CD14-positive monocyte (primary cell): ENCODE measurements at regions not wholly inside any gene's neighbourhood (a gene's known extent, or its start where the extent isn't known, plus 50 kb on each side); places are given as distances from the start of the nearest gene placed in this dataset.
"Not testable (repeated sequence)": the region's sequence is repeated elsewhere in the genome, so short reads cannot be mapped to it uniquely, and the experiment has no call there.

Experiments
- DNase-seq, 3 donors: peaks; one replicate each; pipeline ENCODE4 v3.0.0-alpha.2; 2011 to 2022
- H2AFZ ChIP-seq: 2 replicates; pipeline ENCODE4 v1.6.0; 2012; ENCODE audit warnings: mild to moderate bottlenecking, low read depth, low read length, inconsistent platforms; ENCODE audit not compliant: insufficient read depth, poor library complexity, severe bottlenecking
- H3K27ac ChIP-seq, 2 donors: 1 replicate in 1 of 2; 2 replicates in 1 of 2; pipeline ENCODE4 v1.5.1; 2012 to 2013; ENCODE audit warnings: low read length in 2 of 2, control low read depth in 1 of 2, inconsistent platforms in 1 of 2, low read depth in 1 of 2, mild to moderate bottlenecking in 1 of 2
- H3K27me3 ChIP-seq, 2 donors: one replicate each; pipeline versions ENCODE4 v1.6.0 to v1.6.1; 2011 to 2013; ENCODE audit warnings: low read length in 2 of 2; ENCODE audit not compliant: control insufficient read depth in 2 of 2, insufficient read depth in 2 of 2
- H3K36me3 ChIP-seq, 2 donors: replicated peaks in 1 of 2; 1 replicate in 1 of 2; 2 replicates in 1 of 2; pipeline versions ENCODE4 v1.5.1 to v1.6.1; 2012 to 2013; ENCODE audit warnings: low read length in 2 of 2, control low read depth in 1 of 2, inconsistent platforms in 1 of 2, mild to moderate bottlenecking in 1 of 2; ENCODE audit not compliant: insufficient read depth in 2 of 2, control insufficient read depth in 1 of 2
- H3K4me1 ChIP-seq, 2 donors: 1 replicate in 1 of 2; 2 replicates in 1 of 2; pipeline versions ENCODE4 v1.5.1 to v1.6.1; 2012 to 2013; ENCODE audit warnings: low read length in 2 of 2, control low read depth in 1 of 2, inconsistent platforms in 1 of 2, mild to moderate bottlenecking in 1 of 2, moderate library complexity in 1 of 2; ENCODE audit not compliant: insufficient read depth in 2 of 2, control insufficient read depth in 1 of 2
- H3K4me2 ChIP-seq: replicated peaks from 2 replicates; pipeline ENCODE3; 2012; ENCODE audit warnings: low read length, moderate library complexity, mild to moderate bottlenecking; ENCODE audit not compliant: poor library complexity, severe bottlenecking; ENCODE audit errors: extremely low read depth
- H3K4me3 ChIP-seq, 3 experiments: fragments of 200-600 bp in 1 of 3; sonication (generic) in 1 of 3; replicated peaks in 1 of 3; 1 replicate in 2 of 3; 2 replicates in 1 of 3; pipeline ENCODE4 v1.5.1; 2011 to 2013; ENCODE audit warnings: low read length in 3 of 3, mild to moderate bottlenecking in 3 of 3, control low read depth in 2 of 3, low read depth in 2 of 3, inconsistent platforms in 1 of 3, moderate library complexity in 1 of 3
- H3K79me2 ChIP-seq: 2 replicates; pipeline ENCODE4 v1.6.0; 2012; ENCODE audit warnings: mild to moderate bottlenecking, control low read depth, inconsistent platforms, low read length, moderate library complexity; ENCODE audit not compliant: insufficient read depth
- H3K9ac ChIP-seq: 2 replicates; pipeline ENCODE4 v1.6.0; 2017; ENCODE audit warnings: low read length, mild to moderate bottlenecking; ENCODE audit not compliant: insufficient read depth, poor library complexity, severe bottlenecking
- H3K9me3 ChIP-seq, 2 donors: replicated peaks in 1 of 2; 1 replicate in 1 of 2; 2 replicates in 1 of 2; pipeline versions ENCODE4 v1.5.1 to v1.6.1; 2012 to 2013; ENCODE audit warnings: low read length in 2 of 2, control low read depth in 1 of 2; ENCODE audit not compliant: control insufficient read depth in 1 of 2, insufficient read depth in 1 of 2
- H4K20me1 ChIP-seq: 2 replicates; pipeline ENCODE4 v1.6.0; 2012; ENCODE audit warnings: mild to moderate bottlenecking, low read length, control low read depth, moderate library complexity; ENCODE audit not compliant: insufficient read depth
- H3K27ac Mint-ChIP-seq, 7 donors: one replicate each; pipeline ENCODE4 v1.8.0; 2020; ENCODE audit warnings: mild to moderate bottlenecking in 7 of 7, mixed read lengths in 7 of 7, moderate library complexity in 6 of 7, inconsistent platforms in 2 of 7
- H3K27me3 Mint-ChIP-seq, 3 donors: one replicate each; pipeline ENCODE4 v1.8.0; 2021 to 2022; ENCODE audit warnings: low read depth in 3 of 3, mild to moderate bottlenecking in 3 of 3, mixed read lengths in 3 of 3, moderate library complexity in 3 of 3, inconsistent platforms in 1 of 3
- H3K36me3 Mint-ChIP-seq, 2 donors: one replicate each; pipeline ENCODE4 v1.8.0; 2020; ENCODE audit warnings: mixed read lengths in 2 of 2, inconsistent platforms in 1 of 2, mild to moderate bottlenecking in 1 of 2
- H3K4me1 Mint-ChIP-seq: one replicate; pipeline ENCODE4 v1.8.0; 2020; ENCODE audit warnings: mild to moderate bottlenecking, mixed read lengths
- H3K4me3 Mint-ChIP-seq, 2 donors: one replicate each; pipeline ENCODE4 v1.8.0; 2020; ENCODE audit warnings: mild to moderate bottlenecking in 2 of 2, mixed read lengths in 2 of 2, moderate library complexity in 1 of 2
- H3K9me3 Mint-ChIP-seq, 7 donors: one replicate each; pipeline ENCODE4 v1.8.0; 2020 to 2022; ENCODE audit warnings: mixed read lengths in 7 of 7, mild to moderate bottlenecking in 6 of 7, moderate library complexity in 6 of 7, inconsistent platforms in 2 of 7
- CTCF ChIP-seq: fragments of 200-600 bp; IDR thresholded peaks from one replicate; pipeline ENCODE4 v1.8.0; 2022; ENCODE audit warnings: antibody characterized with exemption, mild to moderate bottlenecking
- WGBS: methylation state at CpG from one replicate; pipeline ENCODE4 v1.1.5; 2013; ENCODE audit warnings: missing lambda C conversion rate; ENCODE audit not compliant: insufficient coverage; 5-methylcytosine and 5-hydroxymethylcytosine counted together
- intact Hi-C, 2 donors: fragments of 100-400 bp; cut with micrococcal nuclease; formaldehyde crosslinking; loops; one replicate each; pipeline versions ENCODE4 v1.15.0 to v1.15.1; 2023

- no peak overlapping the region for H2AFZ ChIP-seq
- H3K9me3 ChIP-seq, result peaks cover 0 to 8% of the 10 kb centered on the region in 2 donors
- H3K79me2 ChIP-seq, result no peaks in the 10 kb centered on the region
- H3K9ac ChIP-seq, result no peak overlapping the region
- no peak for TF ChIP-seq CTCF
- H3K36me3 Mint-ChIP-seq, result no peaks in the 10 kb centered on the region
- WGBS, result 93% methylated on average over 5 of the region's 6 CpGs
- H3K27me3 Mint-ChIP-seq, result peaks cover 0 to 1% (median 0%) of the 10 kb centered on the region in 3 donors
- no peaks in the 10 kb centered on the region for H3K27me3 ChIP-seq
- H3K4me3 ChIP-seq, result no peak overlapping the region
- intact Hi-C loops, result no loop called here
- no peaks in the 10 kb centered on the region for H3K4me1 Mint-ChIP-seq
- DNase-seq, result no peak
- no peaks in the 10 kb centered on the region for H3K4me1 ChIP-seq
- H3K4me2 ChIP-seq, result no peak overlapping the region
- H3K9me3 Mint-ChIP-seq, result peaks cover 3 to 20% (median 12%) of the 10 kb centered on the region in 7 donors
- H3K27ac Mint-ChIP-seq, result no peak overlapping the region
- no peaks in the 10 kb centered on the region for H4K20me1 ChIP-seq
- H3K27ac ChIP-seq, result no peak overlapping the region
- no peak overlapping the region for H3K4me3 Mint-ChIP-seq
- H3K36me3 ChIP-seq, result no peaks in the 10 kb centered on the region
Observed at GRCh38 chr3:106317141-106318055, 448.6 kb upstream of the CBLB start.

GRCh38 chr3:106321438-106321837 is 452.6 kb upstream of the CBLB start:
- H3K9me3 Mint-ChIP-seq, result peaks cover 6 to 23% (median 15%) of the 10 kb centered on the region in 7 donors
- H4K20me1 ChIP-seq, H3K27ac ChIP-seq, H3K27me3 Mint-ChIP-seq, H3K4me3 ChIP-seq, H3K36me3 ChIP-seq, H3K27me3 ChIP-seq, H2AFZ ChIP-seq, DNase-seq, H3K4me2 ChIP-seq, H3K4me3 Mint-ChIP-seq, H3K4me1 Mint-ChIP-seq, H3K79me2 ChIP-seq, H3K27ac Mint-ChIP-seq, H3K4me1 ChIP-seq, H3K36me3 Mint-ChIP-seq, H3K9ac ChIP-seq, intact Hi-C loops: not testable (repeated sequence)
- no CpG with 5 or more reads among the region's 1 CpG for WGBS
- H3K9me3 ChIP-seq, result peaks cover 8 to 18% of the 10 kb centered on the region in 2 donors
